ENCODE measurements at regions not wholly inside any gene's neighbourhood (a gene's known extent, or its start where the extent isn't known, plus 50 kb on each side); places are given as distances from the start of the nearest gene placed in this dataset.

GRCh38 chr11:122197066-122197987, 81.3 kb upstream of the BLID start:
- TF ChIP-seq EP300 (IDR thresholded peaks at IDR 0.05; ENCODE audit: borderline replicate concordance) (0 out of 2 replicates have a peak, but pooled peaks have one; percentile 20), EGR1 (IDR thresholded peaks at IDR 0.05) (no peak)

DNA sequence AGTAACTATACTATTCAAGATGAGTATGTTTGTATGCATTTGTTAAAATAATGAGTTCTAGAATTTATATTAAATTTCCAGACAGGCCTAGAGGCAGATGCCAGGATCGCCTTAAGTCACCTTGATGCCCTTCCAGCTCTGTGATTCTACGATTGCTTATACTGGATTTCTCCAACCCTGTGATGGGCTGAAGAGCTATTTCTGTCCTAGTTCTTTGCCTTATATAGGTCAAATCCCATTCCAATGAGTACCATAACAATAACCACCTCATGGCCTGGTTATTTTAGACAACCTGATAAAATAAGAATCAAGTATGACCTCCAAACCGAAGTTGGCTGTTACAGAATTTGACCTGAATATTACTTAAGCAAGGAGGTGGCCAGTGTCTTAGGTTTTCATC, 79.8 kb upstream of the BLID start:
- TF ChIP-seq RAD21 (IDR thresholded peaks at IDR 0.05; ENCODE audit: low read depth) (no peak), CEBPB (IDR thresholded peaks at IDR 0.05) (no peak), ZBTB7A (IDR thresholded peaks at IDR 0.05; ENCODE audit: low read depth) (no peak), EP300 (IDR thresholded peaks at IDR 0.05; ENCODE audit: borderline replicate concordance) (no peak), REST (IDR thresholded peaks at IDR 0.05; ENCODE audit: low read depth) (no peak), FOXM1 (IDR thresholded peaks at IDR 0.05; ENCODE audit: borderline replicate concordance, low read depth) (no peak), NFIC (IDR thresholded peaks at IDR 0.05) (no peak), MAX (IDR thresholded peaks at IDR 0.05) (no peak), TAF1 (IDR thresholded peaks at IDR 0.05; ENCODE audit: low read depth) (no peak), EGR1 (IDR thresholded peaks at IDR 0.05) (no peak), TEAD4 (IDR thresholded peaks at IDR 0.05) (no peak), CREB1 (IDR thresholded peaks at IDR 0.05; ENCODE audit: low read depth) (no peak), TCF12 (IDR thresholded peaks at IDR 0.05; ENCODE audit: low read depth) (no peak), YY1 (IDR thresholded peaks at IDR 0.05; ENCODE audit: low read depth) (no peak)
- TF ChIP-seq, protein P1, sequence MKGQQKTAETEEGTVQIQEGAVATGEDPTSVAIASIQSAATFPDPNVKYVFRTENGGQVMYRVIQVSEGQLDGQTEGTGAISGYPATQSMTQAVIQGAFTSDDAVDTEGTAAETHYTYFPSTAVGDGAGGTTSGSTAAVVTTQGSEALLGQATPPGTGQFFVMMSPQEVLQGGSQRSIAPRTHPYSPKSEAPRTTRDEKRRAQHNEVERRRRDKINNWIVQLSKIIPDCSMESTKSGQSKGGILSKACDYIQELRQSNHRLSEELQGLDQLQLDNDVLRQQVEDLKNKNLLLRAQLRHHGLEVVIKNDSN (IDR thresholded peaks at IDR 0.05): no peak

- no peak for TF ChIP-seq YY1 (IDR thresholded peaks at IDR 0.05; ENCODE audit: low read depth)
- TF ChIP-seq ZBTB7A (IDR thresholded peaks at IDR 0.05; ENCODE audit: low read depth): no peak
- TF ChIP-seq FOXM1 (IDR thresholded peaks at IDR 0.05; ENCODE audit: borderline replicate concordance, low read depth): no peak
- TF ChIP-seq CREB1 (IDR thresholded peaks at IDR 0.05; ENCODE audit: low read depth): no peak
- TF ChIP-seq MAX (IDR thresholded peaks at IDR 0.05): no peak
- TF ChIP-seq REST (IDR thresholded peaks at IDR 0.05; ENCODE audit: low read depth): no peak
- no peak for TF ChIP-seq TAF1 (IDR thresholded peaks at IDR 0.05; ENCODE audit: low read depth)
- TF ChIP-seq RAD21 (IDR thresholded peaks at IDR 0.05; ENCODE audit: low read depth): no peak
- TF ChIP-seq CEBPB (IDR thresholded peaks at IDR 0.05): no peak
- no peak for TF ChIP-seq TCF12 (IDR thresholded peaks at IDR 0.05; ENCODE audit: low read depth)
- TF ChIP-seq TEAD4 (IDR thresholded peaks at IDR 0.05): no peak
- TF ChIP-seq EGR1 (IDR thresholded peaks at IDR 0.05): no peak
- TF ChIP-seq, protein P1 (IDR thresholded peaks at IDR 0.05): no peak
- no peak for TF ChIP-seq EP300 (IDR thresholded peaks at IDR 0.05; ENCODE audit: borderline replicate concordance)
These were observed 77.4 kb upstream of the BLID start for GRCh38 chr11:122193457-122193856.

DNA sequence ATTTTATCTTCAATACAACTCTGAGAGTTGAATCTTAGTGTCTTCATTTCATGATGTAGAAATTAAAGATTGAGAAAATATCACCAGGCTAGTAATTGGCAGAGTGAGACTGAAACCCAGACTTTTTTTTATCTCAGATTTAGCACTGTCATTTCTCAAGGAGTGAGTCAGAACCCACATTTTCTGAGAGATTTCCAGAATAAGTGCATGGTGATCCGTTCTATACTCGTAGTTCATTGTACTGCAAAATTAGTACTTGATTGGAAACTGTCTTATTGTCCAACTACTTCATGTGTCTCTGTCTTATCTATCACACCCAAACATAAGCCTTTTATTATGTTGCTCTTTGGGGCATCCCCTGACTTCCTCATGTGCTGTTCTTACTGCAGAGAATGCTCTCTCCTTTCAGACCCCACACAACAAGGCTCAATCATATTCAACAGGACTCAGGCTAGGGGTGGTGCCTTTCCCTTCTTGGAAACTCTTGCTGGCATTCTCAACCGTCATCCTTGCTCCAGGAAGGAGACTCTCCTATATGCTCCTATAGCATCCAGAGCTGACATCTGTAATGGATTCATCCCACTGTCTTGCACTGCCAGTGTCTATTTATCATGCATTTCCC, 76.7 kb upstream of the BLID start:
- no peak for TF ChIP-seq CEBPB (IDR thresholded peaks at IDR 0.05)
- TF ChIP-seq MAX (IDR thresholded peaks at IDR 0.05): no peak
- TF ChIP-seq EP300 (IDR thresholded peaks at IDR 0.05; ENCODE audit: borderline replicate concordance): no peak
- no peak for TF ChIP-seq RAD21 (IDR thresholded peaks at IDR 0.05; ENCODE audit: low read depth)
- TF ChIP-seq, protein P1 (IDR thresholded peaks at IDR 0.05): no peak
- no peak for TF ChIP-seq NFIC (IDR thresholded peaks at IDR 0.05)
- no peak for TF ChIP-seq REST (IDR thresholded peaks at IDR 0.05; ENCODE audit: low read depth)
- no peak for TF ChIP-seq TCF12 (IDR thresholded peaks at IDR 0.05; ENCODE audit: low read depth)
- TF ChIP-seq ZBTB7A (IDR thresholded peaks at IDR 0.05; ENCODE audit: low read depth): no peak
